ENCODE measurements at regions not wholly inside any gene's neighbourhood (a gene's known extent, or its start where the extent isn't known, plus 50 kb on each side); places are given as distances from the start of the nearest gene placed in this dataset.

- H3K27me3 Mint-ChIP-seq = no peaks in the 10 kb centered on the region
- no peaks in the 10 kb centered on the region for H3K9me3 Mint-ChIP-seq
- H3K36me3 Mint-ChIP-seq = no peaks in the 10 kb centered on the region
- no peak for DNase-seq
- H3K4me3 Mint-ChIP-seq = no peak overlapping the region
- H3K27ac Mint-ChIP-seq = no peak overlapping the region
- CTCF ChIA-PET = no interaction called here
- H3K4me1 Mint-ChIP-seq = no peaks in the 10 kb centered on the region
These were observed 59.0 kb upstream of the PALM2AKAP2 start for GRCh38 chr9:109721001-109721400.

GRCh38 chr9:109722007-109722406 is 58.0 kb upstream of the PALM2AKAP2 start:
- DNase-seq = no peak

GRCh38 chr9:109723781-109724180 is 56.2 kb upstream of the PALM2AKAP2 start:
- H3K4me1 Mint-ChIP-seq = no peaks in the 10 kb centered on the region
- no peaks in the 10 kb centered on the region for H3K36me3 Mint-ChIP-seq
- H3K27ac Mint-ChIP-seq = no peak overlapping the region
- CTCF ChIA-PET = no interaction called here
- no peaks in the 10 kb centered on the region for H3K9me3 Mint-ChIP-seq
- no peak overlapping the region for H3K4me3 Mint-ChIP-seq
- no peaks in the 10 kb centered on the region for H3K27me3 Mint-ChIP-seq
- no peak for DNase-seq

More at GRCh38 chr9:109722007-109722406, 58.0 kb upstream of the PALM2AKAP2 start:
- Mint-ChIP-seq H3K4me3 (no peak overlapping the region), H3K9me3 (no peaks in the 10 kb centered on the region), H3K27me3 (no peaks in the 10 kb centered on the region), H3K36me3 (no peaks in the 10 kb centered on the region), H3K4me1 (no peaks in the 10 kb centered on the region), H3K27ac (no peak overlapping the region)
- CTCF ChIA-PET = interaction anchor here (0.6 kb wide), 1 partner anchor 594 kb away, joined by 3 read pairs; no protein-coding TSS in a partner anchor

- Mint-ChIP-seq H3K4me1 (no peaks in the 10 kb centered on the region), H3K27ac (no peak overlapping the region), H3K36me3 (no peaks in the 10 kb centered on the region), H3K4me3 (no peak overlapping the region), H3K27me3 (no peaks in the 10 kb centered on the region), H3K9me3 (no peaks in the 10 kb centered on the region)
- no peak for DNase-seq
- CTCF ChIA-PET = no interaction called here
These were observed 54.5 kb upstream of the PALM2AKAP2 start for GRCh38 chr9:109725460-109725859.

- no peak overlapping the region for H3K4me3 Mint-ChIP-seq
- no peaks in the 10 kb centered on the region for H3K27me3 Mint-ChIP-seq
- H3K27ac Mint-ChIP-seq = no peak overlapping the region
- H3K4me1 Mint-ChIP-seq = no peaks in the 10 kb centered on the region
- H3K9me3 Mint-ChIP-seq = no peaks in the 10 kb centered on the region
- CTCF ChIA-PET = no interaction called here
- no peak for DNase-seq
- H3K36me3 Mint-ChIP-seq = no peaks in the 10 kb centered on the region
These were observed 53.9 kb upstream of the PALM2AKAP2 start for GRCh38 chr9:109726119-109726518.

GRCh38 chr9:109728686-109729300 is 51.2 kb upstream of the PALM2AKAP2 start:
- Mint-ChIP-seq H3K4me1 (no peaks in the 10 kb centered on the region), H3K9me3 (no peaks in the 10 kb centered on the region), H3K27me3 (no peaks in the 10 kb centered on the region), H3K27ac (no peak overlapping the region), H3K36me3 (no peaks in the 10 kb centered on the region), H3K4me3 (no peak overlapping the region)
- DNase-seq = no peak
- CTCF ChIA-PET = no interaction called here

GRCh38 chr9:109729513-109729912 is 50.5 kb upstream of the PALM2AKAP2 start:
- no peaks in the 10 kb centered on the region for H3K4me1 Mint-ChIP-seq
- DNase-seq = no peak
- H3K4me3 Mint-ChIP-seq = no peak overlapping the region
- H3K36me3 Mint-ChIP-seq = no peaks in the 10 kb centered on the region
- CTCF ChIA-PET = no interaction called here
- no peak overlapping the region for H3K27ac Mint-ChIP-seq
- no peaks in the 10 kb centered on the region for H3K27me3 Mint-ChIP-seq
- H3K9me3 Mint-ChIP-seq = no peaks in the 10 kb centered on the region
